Activated CD4-positive, alpha-beta T cell treated with anti-CD3 and anti-CD28 coated beads for 36 hours (primary cell): ENCODE measurements at regions not wholly inside any gene's neighbourhood (a gene's known extent, or its start where the extent isn't known, plus 50 kb on each side); places are given as distances from the start of the nearest gene placed in this dataset.

Experiments used
- ATAC-seq: fragments of 200-7000 bp; cut with Tn5 transposase; one replicate; pipeline ENCODE4 v1.10.0; 2021; ENCODE audit warnings: mild to moderate bottlenecking, moderate library complexity
- CTCF ChIA-PET: fragments of 350-600 bp; sonication (Branson Sonifier 250); formaldehyde crosslinking; loops from one replicate; lab custom pipeline; 2021; ENCODE audit warnings: antibody characterized with exemption; lab: Charles Lee
- POLR2A ChIA-PET: fragments of 350-600 bp; sonication (Branson Sonifier 250); formaldehyde crosslinking; loops from one replicate; lab custom pipeline; 2021; ENCODE audit warnings: antibody characterized with exemption, inconsistent platforms; lab: Charles Lee
- DNase-seq: peaks from one replicate; pipeline ENCODE4 v3.0.0-alpha.2; 2020
- H3K27ac Mint-ChIP-seq: one replicate; pipeline ENCODE4 v1.8.0; 2021; ENCODE audit warnings: mixed read lengths
- H3K27me3 Mint-ChIP-seq: one replicate; pipeline ENCODE4 v1.8.0; 2021; ENCODE audit warnings: mixed read lengths
- H3K36me3 Mint-ChIP-seq: one replicate; pipeline ENCODE4 v1.8.0; 2021; ENCODE audit warnings: low read depth, mixed read lengths
- H3K4me1 Mint-ChIP-seq: one replicate; pipeline ENCODE4 v1.8.0; 2021; ENCODE audit warnings: mixed read lengths
- H3K4me3 Mint-ChIP-seq: one replicate; pipeline ENCODE4 v1.8.0; 2021; ENCODE audit warnings: mild to moderate bottlenecking, moderate library complexity, mixed read lengths
- H3K9me3 Mint-ChIP-seq: one replicate; pipeline ENCODE4 v1.8.0; 2021; ENCODE audit warnings: low read depth, mixed read lengths
- intact Hi-C, 2 experiments: fragments of 100-400 bp; cut with DNase I in 1 of 2; cut with micrococcal nuclease in 1 of 2; formaldehyde crosslinking; loops; one replicate each; pipeline versions ENCODE4 v1.14.2 to v1.15.1; 2022 to 2024; cut with DNase I, micrococcal nuclease

- Mint-ChIP-seq H3K27ac (no peak overlapping the region), H3K36me3 (no peaks in the 10 kb centered on the region), H3K4me1 (no peaks in the 10 kb centered on the region), H3K4me3 (no peak overlapping the region), H3K27me3 (peaks cover 21% of the 10 kb centered on the region), H3K9me3 (no peaks in the 10 kb centered on the region)
- intact Hi-C loops = no loop called here
- ChIA-PET CTCF (no interaction called here), POLR2A (no interaction called here)
- DNase-seq = no peak
- no peak for ATAC-seq
Measured at GRCh38 chr11:119928047-119928446, 199.0 kb upstream of the NECTIN1 start.

GRCh38 chr11:119924017-119924416, 195.0 kb upstream of the NECTIN1 start:
- ChIA-PET POLR2A (no interaction called here), CTCF (interaction anchor here (0.6 kb wide), 1 partner anchor 12 kb away, joined by 3 read pairs; no protein-coding TSS in a partner anchor)
- no peaks in the 10 kb centered on the region for H3K36me3 Mint-ChIP-seq
- no peak overlapping the region for H3K27ac Mint-ChIP-seq
- intact Hi-C loops = no loop called here
- H3K27me3 Mint-ChIP-seq = peaks cover 17% of the 10 kb centered on the region
- H3K4me3 Mint-ChIP-seq = no peak overlapping the region
- no peaks in the 10 kb centered on the region for H3K4me1 Mint-ChIP-seq
- no peak for ATAC-seq
- DNase-seq = no peak
- no peaks in the 10 kb centered on the region for H3K9me3 Mint-ChIP-seq

GRCh38 chr11:119921571-119921970, 192.6 kb upstream of the NECTIN1 start:
- H3K4me3 Mint-ChIP-seq = no peak overlapping the region
- H3K4me1 Mint-ChIP-seq = no peaks in the 10 kb centered on the region
- H3K27me3 Mint-ChIP-seq = peaks cover 14% of the 10 kb centered on the region
- ATAC-seq (no peak), DNase-seq (no peak)
- intact Hi-C loops = no loop called here
- no peaks in the 10 kb centered on the region for H3K36me3 Mint-ChIP-seq
- ChIA-PET POLR2A (no interaction called here), CTCF (interaction anchor here (0.7 kb wide), 1 partner anchor 87 kb away, joined by 3 read pairs; no protein-coding TSS in a partner anchor)
- no peak overlapping the region for H3K27ac Mint-ChIP-seq
- H3K9me3 Mint-ChIP-seq = no peaks in the 10 kb centered on the region

GRCh38 chr11:119920666-119921387, 191.8 kb upstream of the NECTIN1 start:
- ChIA-PET POLR2A (no interaction called here), CTCF (interaction anchor here (0.7 kb wide), 1 partner anchor 87 kb away, joined by 3 read pairs; no protein-coding TSS in a partner anchor)
- peaks cover 13% of the 10 kb centered on the region for H3K27me3 Mint-ChIP-seq
- H3K36me3 Mint-ChIP-seq = no peaks in the 10 kb centered on the region
- no peak for DNase-seq
- intact Hi-C loops = no loop called here
- no peaks in the 10 kb centered on the region for H3K9me3 Mint-ChIP-seq
- H3K27ac Mint-ChIP-seq = no peak overlapping the region
- H3K4me3 Mint-ChIP-seq = no peak overlapping the region
- H3K4me1 Mint-ChIP-seq = no peaks in the 10 kb centered on the region
- no peak for ATAC-seq

- intact Hi-C loops = no loop called here
- H3K9me3 Mint-ChIP-seq = peaks cover 4% of the 10 kb centered on the region
- H3K4me3 Mint-ChIP-seq = no peak overlapping the region
- peaks cover 11% of the 10 kb centered on the region for H3K27me3 Mint-ChIP-seq
- H3K27ac Mint-ChIP-seq = no peak overlapping the region
- CTCF ChIA-PET = no interaction called here
- H3K4me1 Mint-ChIP-seq = no peaks in the 10 kb centered on the region
- ATAC-seq (no peak), DNase-seq (no peak)
- no peaks in the 10 kb centered on the region for H3K36me3 Mint-ChIP-seq
- POLR2A ChIA-PET = no interaction called here
Measured at GRCh38 chr11:119919656-119920055, 190.7 kb upstream of the NECTIN1 start.

- intact Hi-C loops = no loop called here
- H3K4me3 Mint-ChIP-seq = no peak overlapping the region
- ATAC-seq = no peak
- no peaks in the 10 kb centered on the region for H3K36me3 Mint-ChIP-seq
- H3K27ac Mint-ChIP-seq = no peak overlapping the region
- ChIA-PET CTCF (interaction anchor here (0.6 kb wide), 1 partner anchor 76 kb away, joined by 3 read pairs; no protein-coding TSS in a partner anchor), POLR2A (no interaction called here)
- DNase-seq = no peak
- peaks cover 4% of the 10 kb centered on the region for H3K9me3 Mint-ChIP-seq
- H3K27me3 Mint-ChIP-seq = peaks cover 11% of the 10 kb centered on the region
- H3K4me1 Mint-ChIP-seq = no peaks in the 10 kb centered on the region
Measured at GRCh38 chr11:119918347-119918746, 189.3 kb upstream of the NECTIN1 start.

GRCh38 chr11:119916568-119916967, 187.6 kb upstream of the NECTIN1 start:
- CTCF ChIA-PET = no interaction called here

GRCh38 chr11:119912229-119912628, 183.2 kb upstream of the NECTIN1 start:
- intact Hi-C loops = no loop called here
- POLR2A ChIA-PET = no interaction called here
- Mint-ChIP-seq H3K27me3 (peaks cover 6% of the 10 kb centered on the region), H3K36me3 (no peaks in the 10 kb centered on the region), H3K27ac (no peak overlapping the region), H3K4me3 (no peak overlapping the region), H3K9me3 (peaks cover 4% of the 10 kb centered on the region), H3K4me1 (no peaks in the 10 kb centered on the region)
- no peak for DNase-seq
- ATAC-seq = no peak
- CTCF ChIA-PET = interaction anchor here (0.7 kb wide), 1 partner anchor 12 kb away, joined by 3 read pairs; no protein-coding TSS in a partner anchor

More at GRCh38 chr11:119916568-119916967, 187.6 kb upstream of the NECTIN1 start:
- POLR2A ChIA-PET = no interaction called here
- intact Hi-C loops = no loop called here
- Mint-ChIP-seq H3K27me3 (no peaks in the 10 kb centered on the region), H3K4me1 (no peaks in the 10 kb centered on the region), H3K4me3 (no peak overlapping the region), H3K27ac (no peak overlapping the region), H3K36me3 (no peaks in the 10 kb centered on the region), H3K9me3 (peaks cover 4% of the 10 kb centered on the region)
- ATAC-seq (no peak), DNase-seq (no peak)

- CTCF ChIA-PET = interaction anchor here (0.7 kb wide), 1 partner anchor 55 kb away, joined by 3 read pairs; no protein-coding TSS in a partner anchor
- Mint-ChIP-seq H3K27me3 (peaks cover 6% of the 10 kb centered on the region), H3K9me3 (peaks cover 4% of the 10 kb centered on the region), H3K4me1 (no peaks in the 10 kb centered on the region), H3K36me3 (no peaks in the 10 kb centered on the region), H3K4me3 (no peak overlapping the region), H3K27ac (no peak overlapping the region)
- DNase-seq (no peak), ATAC-seq (no peak)
- intact Hi-C loops = no loop called here
- POLR2A ChIA-PET = no interaction called here
Measured at GRCh38 chr11:119910650-119911049, 181.7 kb upstream of the NECTIN1 start.

- intact Hi-C loops = no loop called here
- Mint-ChIP-seq H3K27ac (no peak overlapping the region), H3K27me3 (peaks cover 6% of the 10 kb centered on the region), H3K4me1 (no peaks in the 10 kb centered on the region), H3K9me3 (peaks cover 1% of the 10 kb centered on the region), H3K4me3 (no peak overlapping the region), H3K36me3 (no peaks in the 10 kb centered on the region)
- CTCF ChIA-PET = interaction anchor here (0.7 kb wide), 1 partner anchor 55 kb away, joined by 3 read pairs; no protein-coding TSS in a partner anchor
- ATAC-seq = no peak
- POLR2A ChIA-PET = no interaction called here
- DNase-seq = no peak
Measured at GRCh38 chr11:119910051-119910450, 181.1 kb upstream of the NECTIN1 start.

- DNase-seq (no peak), ATAC-seq (no peak)
- peaks cover 6% of the 10 kb centered on the region for H3K27me3 Mint-ChIP-seq
- H3K36me3 Mint-ChIP-seq = no peaks in the 10 kb centered on the region
- no peak overlapping the region for H3K4me3 Mint-ChIP-seq
- H3K4me1 Mint-ChIP-seq = no peaks in the 10 kb centered on the region
- ChIA-PET POLR2A (no interaction called here), CTCF (interaction anchor here (0.7 kb wide), 1 partner anchor 142 kb away, joined by 3 read pairs; no protein-coding TSS in a partner anchor)
- intact Hi-C loops = no loop called here
- H3K9me3 Mint-ChIP-seq = no peaks in the 10 kb centered on the region
- no peak overlapping the region for H3K27ac Mint-ChIP-seq
Measured at GRCh38 chr11:119909495-119909894, 180.5 kb upstream of the NECTIN1 start.

- Mint-ChIP-seq H3K9me3 (no peaks in the 10 kb centered on the region), H3K4me1 (no peaks in the 10 kb centered on the region), H3K4me3 (no peak overlapping the region), H3K36me3 (no peaks in the 10 kb centered on the region), H3K27me3 (peaks cover 6% of the 10 kb centered on the region), H3K27ac (no peak overlapping the region)
- no peak for ATAC-seq
- no peak for DNase-seq
- ChIA-PET POLR2A (no interaction called here), CTCF (interaction anchor here (0.7 kb wide), 1 partner anchor 143 kb away, joined by 3 read pairs; no protein-coding TSS in a partner anchor)
- intact Hi-C loops = no loop called here
Measured at GRCh38 chr11:119909077-119909476, 180.1 kb upstream of the NECTIN1 start.
